Heart left ventricle (tissue), 13 donors: ENCODE measurements at regions not wholly inside any gene's neighbourhood (a gene's known extent, or its start where the extent isn't known, plus 50 kb on each side); places are given as distances from the start of the nearest gene placed in this dataset.

Source experiments
- POLR2A ChIP-seq, 2 donors: fragments of 450-650 bp; IDR thresholded peaks; one replicate each; pipeline ENCODE4 v1.6.1; 2017; ENCODE audit warnings: antibody characterized with exemption in 2 of 2, mild to moderate bottlenecking in 2 of 2, moderate library complexity in 2 of 2
- TF ChIP-seq, protein P1 (sequence below), 12 donors: fragments of 200-600 bp; sonication (generic) in 4 of 12; IDR thresholded peaks; one replicate each; pipeline versions ENCODE4 v1.5.0 to v1.8.0; 2018 to 2022; ENCODE audit warnings: antibody characterized with exemption in 12 of 12, mild to moderate bottlenecking in 5 of 12
- donor health status: ischemic (EF 13 %, LVEDD 7.1; RV severe dilation, severe dysfunction).
- donor health status: DM: no; HTN: yes; CAD: no.
- donor health status: DM: no; HTN: no; CAD: no.
- donor health status: ischemic (EF 25% LVEDD 6.9; RV normal size, moderate dysfunction).
- donor health status: ischemic (EF 25% LVEDD 5.7; RV mildly dilated, moderate dysfunction).
- donor health status: ischemic (EF 35%, LVEDD 5.7; RV mildly dilated, moderate dysfunction).
- donor health status: nonischemic (EF 11% LVEDD 7.7; RV severe dilation, severe dysfunction).
- donor health status: DM: yes; HTN: yes; CAD: no.
- donor health status: PGD.
- donor health status: ischemic (EF 29% LVEDD 5.4; RV normal size, mild dysfunction).
- donor health status: nonischemic (EF 23%, LVEDD 6.1; RV moderate dilation, normal function).

DNA sequence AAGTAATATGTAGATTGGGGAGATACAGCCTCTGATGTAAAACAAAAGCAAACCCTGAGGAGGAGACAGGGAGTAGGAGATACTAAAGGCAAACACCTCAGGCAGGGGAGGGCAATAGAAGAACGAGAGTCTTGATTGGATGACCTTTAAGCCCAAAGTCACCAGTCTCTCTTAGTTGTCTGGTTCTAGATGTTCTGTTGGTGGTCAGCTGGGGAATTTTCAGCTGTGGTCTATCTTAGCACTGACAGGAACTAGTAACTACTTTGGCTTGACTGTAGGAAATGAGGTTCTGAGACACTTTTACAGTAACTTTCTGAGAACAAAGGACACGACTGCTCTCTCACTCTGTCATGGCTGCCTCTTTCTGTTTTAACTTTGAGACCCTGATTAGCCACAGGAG lies 290.7 kb upstream of the MIR17HG start:
- TF ChIP-seq, protein P1, sequence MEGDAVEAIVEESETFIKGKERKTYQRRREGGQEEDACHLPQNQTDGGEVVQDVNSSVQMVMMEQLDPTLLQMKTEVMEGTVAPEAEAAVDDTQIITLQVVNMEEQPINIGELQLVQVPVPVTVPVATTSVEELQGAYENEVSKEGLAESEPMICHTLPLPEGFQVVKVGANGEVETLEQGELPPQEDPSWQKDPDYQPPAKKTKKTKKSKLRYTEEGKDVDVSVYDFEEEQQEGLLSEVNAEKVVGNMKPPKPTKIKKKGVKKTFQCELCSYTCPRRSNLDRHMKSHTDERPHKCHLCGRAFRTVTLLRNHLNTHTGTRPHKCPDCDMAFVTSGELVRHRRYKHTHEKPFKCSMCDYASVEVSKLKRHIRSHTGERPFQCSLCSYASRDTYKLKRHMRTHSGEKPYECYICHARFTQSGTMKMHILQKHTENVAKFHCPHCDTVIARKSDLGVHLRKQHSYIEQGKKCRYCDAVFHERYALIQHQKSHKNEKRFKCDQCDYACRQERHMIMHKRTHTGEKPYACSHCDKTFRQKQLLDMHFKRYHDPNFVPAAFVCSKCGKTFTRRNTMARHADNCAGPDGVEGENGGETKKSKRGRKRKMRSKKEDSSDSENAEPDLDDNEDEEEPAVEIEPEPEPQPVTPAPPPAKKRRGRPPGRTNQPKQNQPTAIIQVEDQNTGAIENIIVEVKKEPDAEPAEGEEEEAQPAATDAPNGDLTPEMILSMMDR (IDR thresholded peaks at IDR 0.05): no peak
- no peak for TF ChIP-seq POLR2A (IDR thresholded peaks at IDR 0.05)
